WTC11 (cell line): ENCODE measurements at regions not wholly inside any gene's neighbourhood (a gene's known extent, or its start where the extent isn't known, plus 50 kb on each side); places are given as distances from the start of the nearest gene placed in this dataset.
A peak's percentile ranks its signal among the peaks of the same experiment; 100 is the strongest.

Source experiments
- ATAC-seq: fragments of 200-7000 bp; cut with Tn5 transposase; 2 replicates; pipeline ENCODE4 v1.10.0; 2021; ENCODE audit warnings: mild to moderate bottlenecking, moderate library complexity
- CTCF ChIA-PET: fragments of 300-600 bp; sonication (Branson Sonifier 250); formaldehyde crosslinking; loops from one replicate; lab custom pipeline; 2021; ENCODE audit warnings: antibody characterized with exemption; lab: Charles Lee
- POLR2A ChIA-PET: fragments of 350-600 bp; sonication (Branson Sonifier 250); formaldehyde crosslinking; loops from one replicate; lab custom pipeline; 2021; ENCODE audit warnings: antibody characterized with exemption; lab: Charles Lee
- DNase-seq: peaks from one replicate; pipeline ENCODE4 v3.0.0; 2021; ENCODE audit warnings: low spot score
- H3K27ac Mint-ChIP-seq: 2 replicates; pipeline ENCODE4 v1.8.0; 2021; ENCODE audit warnings: mixed read lengths
- H3K27me3 Mint-ChIP-seq: 2 replicates; pipeline ENCODE4 v1.8.0; 2021; ENCODE audit warnings: low read depth, mild to moderate bottlenecking, moderate library complexity, mixed read lengths
- H3K36me3 Mint-ChIP-seq: 2 replicates; pipeline ENCODE4 v1.8.0; 2021; ENCODE audit warnings: mixed read lengths
- H3K4me1 Mint-ChIP-seq: 2 replicates; pipeline ENCODE4 v1.8.0; 2022; ENCODE audit warnings: mixed read lengths
- H3K4me3 Mint-ChIP-seq: 2 replicates; pipeline ENCODE4 v1.8.0; 2021; ENCODE audit warnings: mild to moderate bottlenecking, moderate library complexity, mixed read lengths
- H3K9me3 Mint-ChIP-seq: 2 replicates; pipeline ENCODE4 v1.8.0; 2021; ENCODE audit warnings: mixed read lengths
- CREB1 ChIP-seq: sonication (generic); formaldehyde crosslinking; IDR thresholded peaks from 2 replicates; pipeline ENCODE4 v1.8.0; 2023; ENCODE audit warnings: mild to moderate bottlenecking, missing genetic modification reagents
- MXD4 ChIP-seq: fragments of 250-450 bp; sonication (Bioruptor Pico); IDR thresholded peaks from 2 replicates; pipeline ENCODE4 v1.8.0; 2021; ENCODE audit warnings: mild to moderate bottlenecking, moderate library complexity, borderline replicate concordance
- NFATC4 ChIP-seq: fragments of 250-450 bp; sonication (Bioruptor Pico); IDR thresholded peaks from 2 replicates; pipeline ENCODE4 v1.9.0; 2021; ENCODE audit warnings: mild to moderate bottlenecking
- NFYB ChIP-seq: sonication (generic); formaldehyde crosslinking; conservative IDR thresholded peaks from 2 replicates; pipeline ENCODE4 v1.8.0; 2022; ENCODE audit warnings: low read depth, missing genetic modification reagents
- SOX15 ChIP-seq: fragments of 250-450 bp; sonication (Bioruptor Pico); IDR thresholded peaks from 2 replicates; pipeline ENCODE4 v1.9.0; 2021; ENCODE audit warnings: mild to moderate bottlenecking
- STAT6 ChIP-seq: sonication (generic); formaldehyde crosslinking; conservative IDR thresholded peaks from 2 replicates; pipeline ENCODE4 v1.8.1; 2023; ENCODE audit warnings: mild to moderate bottlenecking, low read depth, missing genetic modification reagents, moderate library complexity
- TCF7 ChIP-seq: sonication (generic); formaldehyde crosslinking; IDR thresholded peaks from 2 replicates; pipeline ENCODE4 v1.8.0; 2022; ENCODE audit warnings: mild to moderate bottlenecking, low read depth, missing genetic modification reagents, moderate library complexity
- ZBTB21 ChIP-seq: sonication (generic); formaldehyde crosslinking; IDR thresholded peaks from 2 replicates; pipeline ENCODE4 v1.8.1; 2023; ENCODE audit warnings: mild to moderate bottlenecking, missing genetic modification reagents, borderline replicate concordance
- ZNF671 ChIP-seq: fragments of 250-450 bp; sonication (Bioruptor Pico); IDR thresholded peaks from 2 replicates; pipeline ENCODE4 v1.8.0; 2021; ENCODE audit warnings: mild to moderate bottlenecking
- TF ChIP-seq, protein P1 (sequence below): sonication (generic); formaldehyde crosslinking; IDR thresholded peaks from 2 replicates; pipeline ENCODE4 v1.8.1; 2022; ENCODE audit warnings: missing genetic modification reagents, borderline replicate concordance
- TF ChIP-seq, protein P2 (sequence below): sonication (generic); formaldehyde crosslinking; IDR thresholded peaks from 2 replicates; pipeline ENCODE4 v1.8.0; 2022; ENCODE audit warnings: mild to moderate bottlenecking, missing genetic modification reagents
- TF ChIP-seq, protein P3 (sequence below): sonication (generic); formaldehyde crosslinking; IDR thresholded peaks from 2 replicates; pipeline ENCODE4 v1.8.1; 2022; ENCODE audit warnings: mild to moderate bottlenecking, moderate library complexity, missing genetic modification reagents
- TF ChIP-seq, protein P4 (sequence below): sonication (generic); formaldehyde crosslinking; IDR thresholded peaks from 2 replicates; pipeline ENCODE4 v1.8.0; 2023; ENCODE audit warnings: missing genetic modification reagents
- TF ChIP-seq, protein P5 (sequence below): fragments of 250-450 bp; sonication (Bioruptor Pico); IDR thresholded peaks from 2 replicates; pipeline ENCODE4 v1.8.0; 2021; ENCODE audit warnings: mild to moderate bottlenecking
- TF ChIP-seq, protein P6 (sequence below): sonication (generic); formaldehyde crosslinking; IDR thresholded peaks from 2 replicates; pipeline ENCODE4 v1.8.1; 2022; ENCODE audit warnings: mild to moderate bottlenecking, missing genetic modification reagents, moderate library complexity, borderline replicate concordance
- TF ChIP-seq, protein P7 (sequence below): sonication (generic); formaldehyde crosslinking; IDR thresholded peaks from 2 replicates; pipeline ENCODE4 v1.8.1; 2023; ENCODE audit warnings: mild to moderate bottlenecking, missing genetic modification reagents, borderline replicate concordance

GRCh38 chrX:114361076-114361725, 222.7 kb upstream of the HTR2C start (continued):
- TF ChIP-seq, protein P1, sequence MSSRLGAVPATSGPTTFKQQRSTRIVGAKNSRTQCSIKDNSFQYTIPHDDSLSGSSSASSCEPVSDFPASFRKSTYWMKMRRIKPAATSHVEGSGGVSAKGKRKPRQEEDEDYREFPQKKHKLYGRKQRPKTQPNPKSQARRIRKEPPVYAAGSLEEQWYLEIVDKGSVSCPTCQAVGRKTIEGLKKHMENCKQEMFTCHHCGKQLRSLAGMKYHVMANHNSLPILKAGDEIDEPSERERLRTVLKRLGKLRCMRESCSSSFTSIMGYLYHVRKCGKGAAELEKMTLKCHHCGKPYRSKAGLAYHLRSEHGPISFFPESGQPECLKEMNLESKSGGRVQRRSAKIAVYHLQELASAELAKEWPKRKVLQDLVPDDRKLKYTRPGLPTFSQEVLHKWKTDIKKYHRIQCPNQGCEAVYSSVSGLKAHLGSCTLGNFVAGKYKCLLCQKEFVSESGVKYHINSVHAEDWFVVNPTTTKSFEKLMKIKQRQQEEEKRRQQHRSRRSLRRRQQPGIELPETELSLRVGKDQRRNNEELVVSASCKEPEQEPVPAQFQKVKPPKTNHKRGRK (CRISPR knock-in tag) = no peak
- TF ChIP-seq ZNF671 (no peak), TCF7 (CRISPR knock-in tag) (no peak), SOX15 (CRISPR knock-in tag) (no peak), NFYB (CRISPR knock-in tag) (no peak), NFATC4 (CRISPR knock-in tag) (no peak), CREB1 (CRISPR knock-in tag) (no peak), STAT6 (CRISPR knock-in tag) (no peak), ZBTB21 (CRISPR knock-in tag) (no peak)
- TF ChIP-seq, protein P2, sequence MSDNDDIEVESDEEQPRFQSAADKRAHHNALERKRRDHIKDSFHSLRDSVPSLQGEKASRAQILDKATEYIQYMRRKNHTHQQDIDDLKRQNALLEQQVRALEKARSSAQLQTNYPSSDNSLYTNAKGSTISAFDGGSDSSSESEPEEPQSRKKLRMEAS (CRISPR knock-in tag) = no peak
- TF ChIP-seq, protein P3, sequence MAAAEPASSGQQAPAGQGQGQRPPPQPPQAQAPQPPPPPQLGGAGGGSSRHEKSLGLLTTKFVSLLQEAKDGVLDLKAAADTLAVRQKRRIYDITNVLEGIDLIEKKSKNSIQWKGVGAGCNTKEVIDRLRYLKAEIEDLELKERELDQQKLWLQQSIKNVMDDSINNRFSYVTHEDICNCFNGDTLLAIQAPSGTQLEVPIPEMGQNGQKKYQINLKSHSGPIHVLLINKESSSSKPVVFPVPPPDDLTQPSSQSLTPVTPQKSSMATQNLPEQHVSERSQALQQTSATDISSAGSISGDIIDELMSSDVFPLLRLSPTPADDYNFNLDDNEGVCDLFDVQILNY (CRISPR knock-in tag) = no peak
- TF ChIP-seq, protein P4, sequence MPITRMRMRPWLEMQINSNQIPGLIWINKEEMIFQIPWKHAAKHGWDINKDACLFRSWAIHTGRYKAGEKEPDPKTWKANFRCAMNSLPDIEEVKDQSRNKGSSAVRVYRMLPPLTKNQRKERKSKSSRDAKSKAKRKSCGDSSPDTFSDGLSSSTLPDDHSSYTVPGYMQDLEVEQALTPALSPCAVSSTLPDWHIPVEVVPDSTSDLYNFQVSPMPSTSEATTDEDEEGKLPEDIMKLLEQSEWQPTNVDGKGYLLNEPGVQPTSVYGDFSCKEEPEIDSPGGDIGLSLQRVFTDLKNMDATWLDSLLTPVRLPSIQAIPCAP = no peak
- TF ChIP-seq, protein P5, sequence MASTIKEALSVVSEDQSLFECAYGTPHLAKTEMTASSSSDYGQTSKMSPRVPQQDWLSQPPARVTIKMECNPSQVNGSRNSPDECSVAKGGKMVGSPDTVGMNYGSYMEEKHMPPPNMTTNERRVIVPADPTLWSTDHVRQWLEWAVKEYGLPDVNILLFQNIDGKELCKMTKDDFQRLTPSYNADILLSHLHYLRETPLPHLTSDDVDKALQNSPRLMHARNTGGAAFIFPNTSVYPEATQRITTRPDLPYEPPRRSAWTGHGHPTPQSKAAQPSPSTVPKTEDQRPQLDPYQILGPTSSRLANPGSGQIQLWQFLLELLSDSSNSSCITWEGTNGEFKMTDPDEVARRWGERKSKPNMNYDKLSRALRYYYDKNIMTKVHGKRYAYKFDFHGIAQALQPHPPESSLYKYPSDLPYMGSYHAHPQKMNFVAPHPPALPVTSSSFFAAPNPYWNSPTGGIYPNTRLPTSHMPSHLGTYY (CRISPR knock-in tag) = no peak
- TF ChIP-seq, protein P6, sequence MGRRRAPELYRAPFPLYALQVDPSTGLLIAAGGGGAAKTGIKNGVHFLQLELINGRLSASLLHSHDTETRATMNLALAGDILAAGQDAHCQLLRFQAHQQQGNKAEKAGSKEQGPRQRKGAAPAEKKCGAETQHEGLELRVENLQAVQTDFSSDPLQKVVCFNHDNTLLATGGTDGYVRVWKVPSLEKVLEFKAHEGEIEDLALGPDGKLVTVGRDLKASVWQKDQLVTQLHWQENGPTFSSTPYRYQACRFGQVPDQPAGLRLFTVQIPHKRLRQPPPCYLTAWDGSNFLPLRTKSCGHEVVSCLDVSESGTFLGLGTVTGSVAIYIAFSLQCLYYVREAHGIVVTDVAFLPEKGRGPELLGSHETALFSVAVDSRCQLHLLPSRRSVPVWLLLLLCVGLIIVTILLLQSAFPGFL (CRISPR knock-in tag) = no peak
- TF ChIP-seq, all 79 proteins: peak for 0

DNA sequence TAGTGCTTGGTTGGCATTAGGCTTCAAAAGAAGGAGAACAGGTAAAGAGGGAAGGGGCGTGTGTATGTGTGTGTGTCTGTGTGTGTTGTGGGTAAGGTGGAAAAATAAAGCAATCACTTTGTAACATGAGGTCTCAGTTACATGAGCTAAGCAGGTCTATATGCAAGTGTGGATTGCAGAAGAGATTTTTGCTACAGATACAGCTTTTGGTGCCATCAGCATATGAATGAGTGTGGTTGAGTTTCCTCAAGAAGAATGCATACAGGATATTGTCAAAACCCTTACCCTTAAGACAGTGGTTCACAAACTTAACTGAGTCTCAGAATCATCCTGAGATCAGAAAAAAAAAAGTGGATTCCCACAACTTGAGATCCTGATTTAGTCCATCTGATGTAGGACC, 220.5 kb upstream of the HTR2C start:
- POLR2A ChIA-PET = no interaction called here
- DNase-seq = no peak
- no peaks in the 10 kb centered on the region; the same call in 1 of the 2 replicates for H3K27me3 Mint-ChIP-seq
- TF ChIP-seq MXD4 (CRISPR knock-in tag) = no peak
- TF ChIP-seq, protein P3 (CRISPR knock-in tag) = no peak
- TF ChIP-seq, protein P7, sequence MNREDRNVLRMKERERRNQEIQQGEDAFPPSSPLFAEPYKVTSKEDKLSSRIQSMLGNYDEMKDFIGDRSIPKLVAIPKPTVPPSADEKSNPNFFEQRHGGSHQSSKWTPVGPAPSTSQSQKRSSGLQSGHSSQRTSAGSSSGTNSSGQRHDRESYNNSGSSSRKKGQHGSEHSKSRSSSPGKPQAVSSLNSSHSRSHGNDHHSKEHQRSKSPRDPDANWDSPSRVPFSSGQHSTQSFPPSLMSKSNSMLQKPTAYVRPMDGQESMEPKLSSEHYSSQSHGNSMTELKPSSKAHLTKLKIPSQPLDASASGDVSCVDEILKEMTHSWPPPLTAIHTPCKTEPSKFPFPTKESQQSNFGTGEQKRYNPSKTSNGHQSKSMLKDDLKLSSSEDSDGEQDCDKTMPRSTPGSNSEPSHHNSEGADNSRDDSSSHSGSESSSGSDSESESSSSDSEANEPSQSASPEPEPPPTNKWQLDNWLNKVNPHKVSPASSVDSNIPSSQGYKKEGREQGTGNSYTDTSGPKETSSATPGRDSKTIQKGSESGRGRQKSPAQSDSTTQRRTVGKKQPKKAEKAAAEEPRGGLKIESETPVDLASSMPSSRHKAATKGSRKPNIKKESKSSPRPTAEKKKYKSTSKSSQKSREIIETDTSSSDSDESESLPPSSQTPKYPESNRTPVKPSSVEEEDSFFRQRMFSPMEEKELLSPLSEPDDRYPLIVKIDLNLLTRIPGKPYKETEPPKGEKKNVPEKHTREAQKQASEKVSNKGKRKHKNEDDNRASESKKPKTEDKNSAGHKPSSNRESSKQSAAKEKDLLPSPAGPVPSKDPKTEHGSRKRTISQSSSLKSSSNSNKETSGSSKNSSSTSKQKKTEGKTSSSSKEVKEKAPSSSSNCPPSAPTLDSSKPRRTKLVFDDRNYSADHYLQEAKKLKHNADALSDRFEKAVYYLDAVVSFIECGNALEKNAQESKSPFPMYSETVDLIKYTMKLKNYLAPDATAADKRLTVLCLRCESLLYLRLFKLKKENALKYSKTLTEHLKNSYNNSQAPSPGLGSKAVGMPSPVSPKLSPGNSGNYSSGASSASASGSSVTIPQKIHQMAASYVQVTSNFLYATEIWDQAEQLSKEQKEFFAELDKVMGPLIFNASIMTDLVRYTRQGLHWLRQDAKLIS (CRISPR knock-in tag) = no peak
- CTCF ChIA-PET = no interaction called here
- no peaks in the 10 kb centered on the region for H3K36me3 Mint-ChIP-seq
- peak; percentile 63 for ATAC-seq
- H3K4me3 Mint-ChIP-seq = no peak overlapping the region
- no peaks in the 10 kb centered on the region for H3K9me3 Mint-ChIP-seq
- H3K4me1 Mint-ChIP-seq = peaks cover 28% of the 10 kb centered on the region
- H3K27ac Mint-ChIP-seq = peak overlapping the region; percentile 66; the same call in 1 of the 2 replicates
